NCI-H1436 (cell line): ENCODE measurements at regions not wholly inside any gene's neighbourhood (a gene's known extent, or its start where the extent isn't known, plus 50 kb on each side); places are given as distances from the start of the nearest gene placed in this dataset.
"Not testable (repeated sequence)": the region's sequence is repeated elsewhere in the genome, so short reads cannot be mapped to it uniquely, and the experiment has no call there.

Source experiments
- DNase-seq: peaks from one replicate; lab custom pipeline; 2025; lab: John Stamatoyannopoulos, UW

DNA sequence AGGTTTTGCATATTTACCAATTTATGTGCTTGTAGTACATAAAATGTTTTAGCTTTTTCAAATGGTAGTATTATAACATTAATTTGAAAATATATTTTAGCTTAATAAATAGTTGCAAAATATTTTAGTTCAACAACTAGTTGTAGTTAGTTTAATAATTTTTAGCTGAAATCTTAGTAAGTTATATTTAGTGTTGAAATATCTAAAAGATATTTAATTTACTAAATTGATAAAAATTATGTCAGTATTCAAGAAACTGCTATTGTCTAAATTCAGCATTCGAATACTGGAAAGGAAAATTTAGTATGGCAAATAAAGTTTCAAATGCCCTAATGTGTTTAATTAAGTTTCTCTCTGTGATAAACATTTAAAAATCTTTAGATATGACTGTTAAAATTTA is 754.5 kb upstream of the MIR17HG start:
- no peak for DNase-seq

DNA sequence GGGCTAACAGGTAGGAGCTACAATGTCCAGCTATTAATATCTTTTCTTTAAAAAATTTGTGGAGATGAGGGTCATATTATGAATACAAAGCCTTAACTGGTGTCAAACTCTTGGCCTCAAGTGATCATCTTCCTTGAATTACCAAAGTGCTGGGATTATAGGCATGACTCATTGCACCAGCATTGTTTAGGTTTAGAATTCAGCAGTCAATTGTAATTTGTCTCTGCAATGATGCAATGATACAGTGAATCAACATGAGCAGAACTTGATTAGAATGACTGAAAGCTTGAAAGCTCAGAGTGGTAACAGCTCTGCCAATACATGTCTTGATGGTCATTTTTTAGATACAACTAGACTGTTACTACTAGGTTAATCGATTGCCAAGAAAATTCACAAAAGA is 752.8 kb upstream of the MIR17HG start:
- DNase-seq, result no peak

DNA sequence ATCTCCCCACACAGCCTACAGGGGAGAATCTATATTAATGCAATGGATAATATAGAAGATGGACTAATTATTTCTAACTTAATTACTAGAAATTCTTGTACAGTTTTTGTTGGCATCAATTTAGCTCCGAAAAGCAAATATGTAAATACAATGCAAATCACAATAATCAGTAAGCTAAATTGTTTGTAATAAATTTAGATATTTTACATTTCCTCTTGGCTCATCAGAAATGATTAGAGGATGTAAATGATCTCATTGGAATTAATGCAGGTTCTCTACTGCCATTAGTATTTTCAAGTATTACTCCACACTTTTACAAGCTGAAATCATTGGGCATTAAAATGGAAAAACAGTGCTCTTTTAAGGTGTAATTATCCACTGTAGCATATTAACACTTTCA is 741.8 kb upstream of the MIR17HG start:
- no peak for DNase-seq

DNA sequence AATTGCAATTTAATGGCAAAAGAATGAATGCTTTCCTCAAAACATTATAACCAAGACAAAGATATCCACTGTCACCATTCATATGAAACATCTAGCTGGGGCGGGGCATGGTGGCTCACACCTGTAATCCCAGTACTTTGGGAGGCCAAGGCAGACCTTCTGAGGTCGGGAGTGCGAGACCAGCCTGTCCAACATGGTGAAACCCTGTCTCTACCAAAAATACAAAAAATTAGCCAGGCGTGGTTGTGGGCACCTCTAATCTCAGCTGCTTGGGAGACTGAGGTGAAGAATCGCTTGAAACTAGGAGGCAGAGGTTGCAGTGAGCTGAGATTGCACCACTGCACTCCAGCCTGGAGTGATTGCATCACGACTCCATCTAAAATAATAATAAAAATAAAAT is 740.6 kb upstream of the MIR17HG start:
- DNase-seq, result not testable (repeated sequence)

DNA sequence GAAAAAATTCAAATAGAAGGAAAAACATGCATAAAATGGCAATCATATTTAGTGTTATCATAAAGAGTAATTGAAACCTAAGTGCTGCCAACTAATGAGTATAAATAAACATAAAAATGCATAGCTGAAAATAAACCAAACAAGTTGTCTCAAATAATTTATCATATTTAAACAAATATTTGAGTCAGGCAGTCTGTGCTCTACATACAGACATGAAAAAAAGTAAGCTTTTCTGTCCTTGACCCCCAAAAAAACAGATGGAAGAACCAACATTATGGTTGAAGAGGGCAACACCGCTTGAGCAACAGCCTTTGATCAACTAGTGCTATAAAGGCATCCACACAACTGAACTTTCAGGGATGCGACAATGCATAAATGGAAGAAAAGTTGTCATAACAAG is 735.1 kb upstream of the MIR17HG start:
- DNase-seq, result no peak

DNA sequence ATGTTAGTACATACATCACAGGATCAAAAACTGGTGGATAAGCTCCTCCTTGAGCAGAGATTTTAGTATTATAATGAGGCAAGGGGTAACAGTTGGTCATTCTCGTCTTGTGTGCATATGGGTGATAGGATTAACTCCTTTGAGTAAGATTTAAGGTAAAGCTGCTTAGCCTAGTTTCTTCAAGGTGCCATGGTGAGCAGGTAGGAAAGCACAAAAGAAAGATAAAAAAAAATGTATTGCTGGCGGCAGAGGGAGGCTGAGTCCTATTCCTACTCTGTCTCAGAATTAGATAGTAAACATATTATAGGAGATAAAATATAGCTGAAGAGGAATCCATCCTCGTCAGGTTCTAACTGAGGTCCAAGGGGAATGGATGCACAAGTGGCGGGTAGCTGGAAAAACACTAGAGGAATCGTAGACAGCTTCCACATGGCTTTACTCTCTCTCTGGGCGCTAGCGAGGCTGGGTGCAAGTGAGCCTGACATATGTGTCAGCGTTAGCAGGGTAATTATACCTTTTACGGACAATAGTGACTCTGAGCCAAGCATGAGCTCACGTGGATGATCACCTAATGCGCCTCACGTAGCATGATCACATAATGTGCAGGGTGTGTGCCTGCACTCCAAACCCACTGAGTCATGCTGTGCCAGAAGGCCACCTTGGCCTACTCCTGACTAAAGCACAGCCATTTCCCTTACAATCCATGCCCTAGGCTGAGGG is 734.3 kb upstream of the MIR17HG start:
- no peak for DNase-seq

DNA sequence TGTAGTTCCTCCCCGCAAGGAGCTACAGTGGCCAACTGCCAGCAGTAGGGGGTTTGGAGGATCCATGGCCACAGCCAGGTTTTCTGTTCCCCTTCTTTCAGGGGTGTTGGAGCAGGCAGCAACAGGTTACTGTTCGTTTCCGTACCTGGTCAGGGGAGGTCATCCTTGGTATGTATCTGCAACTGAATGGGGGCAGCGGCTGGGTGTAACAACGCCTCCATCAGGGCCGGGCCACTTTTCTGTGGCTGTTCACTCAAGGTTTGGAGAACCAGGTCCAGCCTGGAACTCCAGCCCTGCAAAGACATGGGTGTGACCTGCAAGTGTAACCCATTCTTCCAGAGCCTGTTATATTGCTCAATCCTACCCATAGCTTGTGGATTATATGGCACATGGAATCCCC is 732.3 kb upstream of the MIR17HG start:
- DNase-seq, result no peak

DNA sequence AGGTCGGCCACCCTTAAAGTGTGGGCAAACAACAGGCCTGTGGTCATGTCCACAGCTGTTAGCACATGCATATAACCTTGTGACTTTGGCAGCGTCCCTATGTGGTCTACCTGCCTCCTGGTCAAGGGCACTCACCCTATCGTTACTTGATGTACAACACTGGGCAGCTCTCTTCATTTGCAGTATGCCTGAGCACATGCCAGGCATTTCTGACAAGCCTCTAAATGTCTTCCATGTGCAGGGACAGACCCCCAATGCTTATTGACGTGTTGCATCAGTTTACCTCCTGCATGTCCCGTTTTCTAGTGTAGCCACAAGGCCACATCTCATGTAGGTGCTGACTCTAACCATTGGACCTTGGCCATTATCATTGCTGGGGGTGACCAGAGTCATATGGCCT is 731.7 kb upstream of the MIR17HG start:
- DNase-seq, result no peak

DNA sequence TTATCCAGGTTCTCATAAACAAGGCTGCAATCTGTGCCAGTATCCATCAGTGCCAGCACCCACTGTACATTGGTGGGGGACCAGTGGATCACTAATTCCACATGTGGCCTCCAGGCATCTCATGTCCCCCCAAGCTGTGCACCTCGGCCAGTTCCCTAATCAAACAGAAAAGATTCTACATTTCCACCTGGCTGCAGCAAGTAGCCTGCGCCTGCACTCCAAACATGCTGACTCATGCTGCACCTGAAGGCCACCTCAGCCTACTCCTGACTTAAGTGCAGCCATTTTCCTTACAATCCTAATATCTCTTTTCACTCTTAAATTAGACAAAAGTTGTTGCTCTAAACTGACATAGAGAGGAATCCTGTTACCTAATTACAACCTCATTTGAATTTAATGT is 729.4 kb upstream of the MIR17HG start:
- DNase-seq, result no peak

DNA sequence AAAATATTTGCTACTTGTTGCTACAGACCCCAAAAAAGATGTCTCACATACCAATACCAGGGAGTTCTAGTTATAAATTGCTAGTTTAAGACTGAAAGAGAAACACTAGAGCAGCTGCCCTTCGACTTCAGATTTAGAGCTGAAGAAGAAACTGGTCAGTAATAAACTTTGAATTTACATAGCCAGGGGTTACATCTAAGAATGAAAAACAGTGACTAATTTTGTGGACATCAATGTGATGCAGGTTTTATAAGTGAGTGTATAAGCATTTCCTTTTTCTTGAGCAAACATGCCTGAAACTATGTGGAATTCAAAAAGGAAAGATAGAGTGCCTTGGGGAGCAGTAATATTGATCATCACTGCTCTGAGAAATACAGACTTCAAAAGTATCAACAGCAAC is 724.9 kb upstream of the MIR17HG start:
- no peak for DNase-seq

DNA sequence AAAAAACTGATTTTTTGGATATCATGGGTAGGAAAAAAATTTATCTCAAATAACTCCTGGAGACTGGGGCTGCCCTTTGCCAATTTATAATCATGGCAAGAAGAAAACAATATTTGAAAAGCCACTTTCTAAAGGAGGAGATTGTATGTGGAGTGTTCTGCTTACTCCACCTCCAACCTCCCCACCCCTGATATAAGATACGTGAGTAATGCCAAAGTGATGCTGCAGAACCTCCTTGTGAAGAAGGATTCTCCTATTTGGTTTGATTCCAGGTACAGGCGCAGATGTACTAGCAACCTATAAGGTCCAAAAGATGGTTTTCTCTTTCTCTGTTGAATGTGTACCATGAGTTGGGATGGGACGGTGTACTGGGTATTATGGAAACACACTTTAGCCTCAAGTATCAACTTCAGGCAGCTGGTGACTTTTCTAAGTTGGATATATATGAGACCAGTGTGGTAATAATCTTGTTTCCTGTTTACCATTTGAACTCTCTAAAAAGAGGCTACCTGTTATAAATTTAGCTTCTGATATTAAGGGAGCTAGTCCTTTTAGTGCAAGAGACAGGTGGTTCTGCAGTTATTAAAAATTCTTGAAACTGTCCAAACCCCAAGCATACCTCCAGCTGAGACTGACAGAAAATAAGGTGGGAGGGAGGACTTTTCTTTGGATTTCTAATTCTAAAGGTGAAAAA is 724.0 kb upstream of the MIR17HG start:
- DNase-seq, result no peak

DNA sequence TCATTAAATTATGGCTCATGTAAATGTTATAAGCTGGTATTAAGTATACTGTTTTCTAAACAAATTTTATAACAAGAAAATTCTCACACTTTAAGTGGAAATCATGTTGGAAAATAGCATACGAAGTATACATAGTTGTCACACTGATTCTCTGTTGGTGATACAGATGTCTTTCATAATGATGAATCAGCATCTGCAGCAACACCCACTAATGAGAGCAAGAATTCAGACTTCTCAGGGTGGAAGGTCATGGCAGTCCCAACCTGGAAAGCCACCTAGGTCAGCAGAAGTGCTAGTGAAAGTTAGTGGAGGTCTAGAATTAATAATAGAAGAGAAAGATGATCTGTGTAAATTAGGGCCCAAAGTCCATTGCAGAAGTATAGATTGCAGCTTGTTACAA is 719.7 kb upstream of the MIR17HG start:
- DNase-seq, result no peak

DNA sequence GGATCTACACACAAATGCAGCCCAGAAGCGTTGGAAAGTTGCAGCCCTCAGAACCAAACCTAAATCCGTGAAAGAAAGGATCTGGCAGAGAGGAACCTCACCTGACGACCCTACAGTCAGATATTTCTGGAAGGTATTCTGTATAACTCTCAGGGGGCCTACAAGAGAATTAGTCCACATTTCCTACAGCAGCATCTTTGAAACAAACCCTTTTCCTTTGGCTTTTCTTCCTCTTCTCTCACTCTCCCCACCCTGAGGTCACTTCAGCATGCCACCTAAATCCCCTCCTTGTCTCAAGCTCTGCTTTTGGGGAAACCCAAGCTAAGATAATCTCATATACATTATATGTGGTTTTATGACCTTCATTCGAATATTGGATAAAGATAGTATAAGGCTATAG is 719.0 kb upstream of the MIR17HG start:
- DNase-seq, result no peak

DNA sequence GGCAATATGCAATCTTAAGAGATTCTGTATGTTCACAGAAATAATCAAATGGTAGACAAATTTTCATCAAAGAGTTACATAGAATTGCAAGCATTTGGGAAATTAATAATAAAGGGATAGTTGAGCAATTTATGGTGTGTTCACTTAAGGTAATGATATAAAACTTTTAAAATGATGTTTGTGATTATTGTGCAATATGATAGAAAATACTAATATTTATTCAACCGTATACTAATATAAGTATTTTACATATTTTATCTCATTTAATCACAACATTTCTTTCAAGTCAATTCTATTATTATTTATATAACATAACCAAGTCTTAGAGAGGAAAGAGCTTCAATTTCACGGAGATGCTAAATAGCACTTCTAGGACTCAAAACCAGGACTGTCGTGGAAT is 716.8 kb upstream of the MIR17HG start:
- DNase-seq, result no peak

DNA sequence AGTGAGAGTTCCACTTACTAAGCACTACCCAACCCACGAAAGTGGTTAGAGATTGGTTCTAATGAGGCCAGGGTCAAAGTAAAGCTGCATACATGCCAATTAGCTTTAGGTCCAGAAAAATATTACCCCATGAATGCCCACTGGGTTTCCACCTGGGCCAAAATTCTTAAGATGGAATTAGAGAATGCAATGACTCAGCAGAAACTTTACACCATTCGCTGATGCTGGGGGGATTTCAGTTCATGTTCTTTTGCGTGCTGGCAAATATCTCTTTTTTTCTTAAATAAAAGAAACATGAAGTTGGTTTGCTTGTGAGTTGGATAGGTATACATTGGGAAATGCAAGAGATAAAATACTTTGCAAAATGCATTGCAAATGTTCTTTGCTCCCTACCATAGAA is 715.3 kb upstream of the MIR17HG start:
- DNase-seq, result no peak

DNA sequence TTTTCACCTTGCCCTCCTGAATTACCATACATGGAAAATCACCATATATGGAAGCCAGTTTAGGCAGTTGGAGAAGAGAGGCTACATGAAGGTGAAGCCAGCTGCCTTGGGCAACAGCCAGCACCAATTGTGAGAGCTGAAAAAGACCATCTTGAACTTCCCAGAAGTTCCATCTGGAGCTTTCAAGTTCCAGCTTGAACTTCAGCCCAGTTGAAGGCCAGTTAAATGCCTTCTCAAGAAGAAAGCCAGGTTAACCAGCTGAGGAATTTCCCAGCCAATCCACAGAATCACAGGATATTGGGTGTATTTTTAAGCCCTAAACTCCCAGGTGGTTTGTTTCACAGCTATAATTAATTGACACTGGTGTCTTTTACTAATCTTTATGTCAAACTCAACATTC is 713.6 kb upstream of the MIR17HG start:
- no peak for DNase-seq

DNA sequence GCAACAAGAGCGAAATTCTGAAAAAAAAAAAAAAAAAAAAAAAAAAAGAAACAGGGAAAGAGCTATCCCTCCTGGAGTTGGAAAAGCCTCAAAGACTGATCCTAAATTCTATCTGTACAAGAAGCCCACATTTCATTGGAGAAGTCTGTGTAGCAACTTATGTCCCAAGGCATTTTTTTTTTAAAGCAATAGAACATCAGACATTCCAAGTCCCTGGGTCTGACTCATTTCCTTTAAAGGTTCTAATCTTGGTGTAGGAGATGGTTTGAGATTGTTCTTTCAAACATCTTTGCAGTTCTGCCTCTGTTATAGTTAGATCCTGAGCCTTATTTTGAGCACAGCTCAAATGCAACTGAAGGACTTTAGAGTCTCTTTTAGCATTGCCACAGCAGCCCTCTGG is 706.5 kb upstream of the MIR17HG start:
- DNase-seq, result no peak

DNA sequence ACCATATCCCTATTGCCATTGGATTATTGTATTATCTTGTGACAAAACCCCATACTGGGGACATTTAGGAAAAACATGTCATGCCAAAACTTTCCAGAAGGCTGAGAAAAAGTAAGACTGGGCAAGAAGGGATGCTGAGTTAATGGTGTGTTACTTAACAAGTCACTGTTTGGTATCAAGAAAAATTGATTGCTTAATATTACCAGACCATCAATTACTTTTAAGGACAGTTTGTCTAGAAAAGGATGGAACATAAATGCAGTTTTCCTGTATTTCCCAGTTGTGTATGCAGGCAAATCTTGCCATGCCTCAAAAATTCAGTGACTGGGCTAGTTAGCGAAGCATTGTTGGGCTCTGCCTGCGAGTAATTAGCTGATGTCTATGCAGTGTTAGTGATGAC is 705.6 kb upstream of the MIR17HG start:
- DNase-seq, result no peak

DNA sequence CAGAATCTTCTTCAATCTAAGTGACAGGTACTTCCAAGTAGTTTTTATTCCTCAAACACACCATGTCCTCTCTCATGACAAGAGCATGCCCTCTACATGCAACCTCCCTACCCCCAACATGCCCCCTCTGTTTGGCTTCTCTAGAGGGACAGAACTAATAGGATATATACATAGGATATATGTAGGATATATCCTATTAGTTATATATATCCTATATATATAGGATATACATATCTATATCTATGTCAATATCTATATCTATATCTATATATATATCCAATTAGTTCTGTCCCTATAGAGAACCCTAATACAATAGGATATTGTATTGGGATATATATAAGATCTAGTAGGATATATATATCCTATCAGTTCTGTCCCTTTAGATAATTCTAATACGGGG is 701.9 kb upstream of the MIR17HG start:
- DNase-seq, result no peak

DNA sequence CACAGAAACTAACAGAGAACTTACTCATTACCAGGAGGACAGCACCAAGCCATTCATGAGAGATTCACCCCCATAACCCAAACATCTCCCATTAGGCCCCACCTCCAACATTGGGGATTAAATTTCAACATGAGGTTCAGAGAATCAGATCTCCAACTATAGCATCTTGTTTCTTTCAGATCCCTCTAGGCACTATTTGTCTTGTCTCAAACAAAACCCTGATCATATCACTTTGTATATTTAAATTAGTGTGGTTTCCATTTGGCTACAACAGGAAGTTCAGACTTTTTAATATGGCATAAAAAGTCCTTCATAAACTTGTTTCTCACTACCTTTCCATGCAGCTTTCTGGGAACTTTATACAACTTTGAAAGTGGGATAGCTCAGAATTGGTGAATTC is 699.0 kb upstream of the MIR17HG start:
- no peak for DNase-seq

DNA sequence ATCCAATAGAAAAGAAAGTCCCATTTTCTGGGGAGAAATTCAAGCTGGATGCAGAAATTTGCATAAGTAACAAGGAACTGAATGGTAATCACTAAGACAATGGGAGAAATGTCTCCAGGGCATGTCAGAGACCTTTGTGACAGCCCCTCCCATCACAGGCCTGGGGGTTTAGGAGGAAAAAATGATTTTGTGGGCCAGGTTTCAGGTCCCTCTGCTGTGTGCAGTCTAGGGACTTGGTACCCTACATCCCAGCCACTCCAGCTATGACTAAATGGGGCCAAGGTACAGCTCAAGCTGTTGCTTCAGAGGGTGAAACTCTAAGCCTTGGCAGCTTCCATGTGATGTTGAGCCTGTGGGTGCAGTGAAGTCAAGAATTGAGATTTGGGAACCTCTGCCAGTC is 695.5 kb upstream of the MIR17HG start:
- no peak for DNase-seq

DNA sequence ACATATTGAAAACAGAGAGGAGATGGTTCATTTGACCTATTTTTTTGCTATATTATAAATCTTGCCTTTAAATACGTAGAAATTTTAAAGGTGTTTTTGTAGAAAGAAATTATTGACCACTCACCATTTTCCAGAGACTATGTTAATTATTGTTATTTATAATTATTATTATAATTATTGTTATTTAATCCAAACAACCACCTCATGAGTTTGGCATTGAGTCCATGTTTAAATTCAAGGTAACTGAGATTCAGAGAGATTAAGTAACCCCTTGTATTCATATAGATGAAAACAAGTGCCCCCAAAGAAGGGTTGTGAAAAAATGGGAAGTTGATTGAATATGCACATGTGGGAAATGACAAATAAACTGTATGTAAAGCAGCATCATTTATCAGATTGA is 692.5 kb upstream of the MIR17HG start:
- DNase-seq, result no peak

DNA sequence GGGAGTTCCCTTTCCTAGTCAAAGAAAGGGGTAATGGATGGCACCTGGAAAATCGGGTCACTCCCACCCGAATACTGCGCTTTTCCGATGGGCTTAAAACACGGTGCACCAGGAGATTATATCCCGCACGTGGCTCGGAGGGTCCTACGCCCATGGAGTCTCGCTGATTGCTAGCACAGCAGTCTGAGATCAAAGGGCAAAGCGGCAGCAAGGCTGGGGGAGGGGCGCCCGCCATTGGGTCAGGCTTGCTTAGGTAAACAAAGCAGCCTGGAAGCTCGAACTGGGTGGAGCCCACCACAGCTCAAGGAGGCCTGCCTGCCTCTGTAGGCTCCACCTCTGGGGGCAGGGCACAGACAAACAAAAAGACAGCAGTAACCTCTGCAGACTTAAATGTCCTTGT is 683.3 kb upstream of the MIR17HG start:
- not testable (repeated sequence) for DNase-seq

DNA sequence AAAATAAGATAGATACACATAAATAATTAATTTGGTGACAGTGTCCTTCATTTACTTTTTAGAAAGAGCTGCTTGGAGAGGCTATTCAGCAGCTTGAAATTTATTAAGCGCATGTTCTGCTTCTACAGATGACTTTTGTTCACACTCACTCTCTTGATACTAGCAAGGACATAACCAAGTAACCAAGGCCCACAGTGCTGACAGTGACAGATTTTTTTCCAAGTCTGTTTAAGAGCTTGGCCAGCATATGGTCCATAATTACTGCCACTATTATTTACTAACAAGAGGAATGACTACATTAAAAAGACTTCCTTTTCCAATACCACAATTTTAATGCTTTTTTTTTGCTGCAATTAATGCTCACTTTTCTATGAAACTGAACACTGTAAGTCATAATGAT is 673.7 kb upstream of the MIR17HG start:
- no peak for DNase-seq
